PFSK-1 (cell line): ENCODE measurements at regions not wholly inside any gene's neighbourhood (a gene's known extent, or its start where the extent isn't known, plus 50 kb on each side); places are given as distances from the start of the nearest gene placed in this dataset.

Experiments used
- FOXP2 ChIP-seq: optimal IDR thresholded peaks from 2 replicates; pipeline ENCODE3; 2011; ENCODE audit warnings: borderline replicate concordance, control low read depth, inconsistent platforms; ENCODE audit not compliant: insufficient read depth; ENCODE audit errors: extremely low read length, extremely low read depth
- POLR2AphosphoS5 ChIP-seq: IDR thresholded peaks from 2 replicates; pipeline ENCODE4 v1.6.1; 2012; ENCODE audit warnings: low read depth, mild to moderate bottlenecking, control low read depth, low read length, moderate library complexity
- REST ChIP-seq, 2 experiments: IDR thresholded peaks; 2 replicates each; pipeline versions ENCODE4 v1.6.1 to v1.8.0; 2011 to 2012; ENCODE audit warnings: low read depth in 2 of 2, low read length in 2 of 2, control low read depth in 1 of 2, inconsistent platforms in 1 of 2, mild to moderate bottlenecking in 1 of 2, moderate library complexity in 1 of 2; ENCODE audit not compliant: insufficient read depth in 1 of 2
- SIN3A ChIP-seq: IDR thresholded peaks from 2 replicates; pipeline ENCODE4 v1.6.1; 2012; ENCODE audit warnings: mild to moderate bottlenecking, low read length, moderate library complexity, borderline replicate concordance; ENCODE audit not compliant: insufficient read depth
- TAF1 ChIP-seq: IDR thresholded peaks from 2 replicates; pipeline ENCODE4 v1.6.1; 2012; ENCODE audit warnings: low read length, control low read depth, borderline replicate concordance; ENCODE audit not compliant: insufficient read depth

GRCh38 chr21:35543746-35544145 lies 494.6 kb upstream of the RUNX1 start:
- TF ChIP-seq REST (IDR thresholded peaks at IDR 0.05; ENCODE audit: insufficient read depth in 1 of 2, low read depth in 2 of 2, low read length in 2 of 2), result no peak
- no peak for TF ChIP-seq TAF1
- no peak for TF ChIP-seq POLR2AphosphoS5
- no peak for TF ChIP-seq FOXP2
- TF ChIP-seq SIN3A, result no peak

- TF ChIP-seq SIN3A (no peak), POLR2AphosphoS5 (no peak), FOXP2 (no peak), TAF1 (no peak), REST (IDR thresholded peaks at IDR 0.05; ENCODE audit: insufficient read depth in 1 of 2, low read depth in 2 of 2, low read length in 2 of 2) (no peak)
Observed at GRCh38 chr21:35540950-35541638, 492.0 kb upstream of the RUNX1 start.

GRCh38 chr21:35538386-35538785 lies 489.3 kb upstream of the RUNX1 start:
- no peak for TF ChIP-seq TAF1
- TF ChIP-seq POLR2AphosphoS5, result no peak
- TF ChIP-seq REST (IDR thresholded peaks at IDR 0.05; ENCODE audit: insufficient read depth in 1 of 2, low read depth in 2 of 2, low read length in 2 of 2), result no peak
- no peak for TF ChIP-seq FOXP2
- no peak for TF ChIP-seq SIN3A

DNA sequence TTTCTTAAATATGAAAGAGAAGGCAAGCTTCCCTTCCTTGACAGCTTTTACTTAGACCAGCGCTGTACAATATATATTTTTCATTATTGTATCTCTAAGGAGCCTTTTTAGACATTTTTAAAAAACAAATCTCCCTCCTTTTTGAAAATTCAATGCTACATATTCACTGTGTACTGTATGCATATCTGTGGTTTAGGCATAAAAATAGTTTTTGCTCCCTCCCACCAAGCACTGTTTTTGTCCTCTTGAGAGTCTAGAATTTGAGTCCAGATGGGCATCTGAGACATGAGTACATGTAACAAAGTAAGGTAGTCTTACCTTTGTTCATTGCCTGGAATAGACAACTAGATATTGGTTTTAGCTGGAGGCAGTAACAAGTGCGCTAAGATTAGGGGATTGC lies 488.5 kb upstream of the RUNX1 start:
- TF ChIP-seq POLR2AphosphoS5 (no peak), SIN3A (no peak), REST (IDR thresholded peaks at IDR 0.05; ENCODE audit: insufficient read depth in 1 of 2, low read depth in 2 of 2, low read length in 2 of 2) (no peak), TAF1 (no peak), FOXP2 (no peak)
